GM23248 (cell line): ENCODE measurements at regions not wholly inside any gene's neighbourhood (a gene's known extent, or its start where the extent isn't known, plus 50 kb on each side); places are given as distances from the start of the nearest gene placed in this dataset.

Experiments
- EZH2 ChIP-seq: fragments of 200-600 bp; sonication (generic); IDR thresholded peaks from 2 replicates; pipeline ENCODE4 v1.6.1; 2018; ENCODE audit warnings: antibody characterized with exemption, mild to moderate bottlenecking; ENCODE audit not compliant: insufficient read depth, poor library complexity, severe bottlenecking
- EZH2phosphoT487 ChIP-seq: fragments of 200-600 bp; sonication (generic); IDR thresholded peaks from 2 replicates; pipeline ENCODE4 v1.6.1; 2018; ENCODE audit warnings: antibody characterized with exemption, moderate library complexity, mild to moderate bottlenecking, low read depth; ENCODE audit not compliant: insufficient read depth

DNA sequence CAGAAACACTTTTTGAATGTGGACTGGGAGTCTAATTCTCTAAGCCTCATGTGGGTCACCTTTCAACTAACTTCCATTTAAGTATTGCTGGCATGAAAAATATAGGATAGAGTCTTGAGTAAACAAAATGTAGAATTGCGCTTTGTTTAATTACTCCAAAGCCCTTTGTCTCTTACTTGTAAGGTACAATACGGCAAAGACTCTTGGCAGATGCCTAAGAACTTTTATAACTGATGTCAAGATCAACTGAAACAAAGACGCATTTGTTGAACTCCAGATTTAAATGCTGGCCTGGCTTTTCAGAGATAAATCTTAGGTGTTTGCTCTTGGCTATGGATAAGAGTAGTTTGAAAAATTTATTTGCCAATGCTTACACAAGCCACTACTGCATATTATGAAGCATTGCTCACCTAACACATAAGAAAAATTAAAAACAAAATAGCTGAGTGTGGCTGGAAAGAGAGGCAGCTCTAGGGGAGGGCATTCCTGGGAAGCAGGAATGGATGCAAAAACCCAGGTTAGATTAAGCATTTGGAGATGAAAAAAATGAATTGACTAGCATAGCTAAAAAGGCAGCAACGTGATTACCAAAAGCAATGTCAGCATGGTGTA is 107.3 kb upstream of the STARD13 start:
- TF ChIP-seq EZH2 (no peak), EZH2phosphoT487 (no peak)
